HCT116 (cell line): ENCODE measurements at regions not wholly inside any gene's neighbourhood (a gene's known extent, or its start where the extent isn't known, plus 50 kb on each side); places are given as distances from the start of the nearest gene placed in this dataset.

Experiments
- ATAC-seq: fragments of 200-7000 bp; cut with Tn5 transposase; 2 replicates; pipeline ENCODE4 v1.9.1; 2020; ENCODE audit warnings: mild to moderate bottlenecking, moderate library complexity
- BruUV-seq: library from RNA; stranded (reverse); fragments of 400-500 nt; replicated peaks from 2 replicates; lab custom pipeline; 2021; lab: Mats Ljungman, UMichigan
- CTCF ChIA-PET: fragments of 300-600 bp; sonication (Branson Sonifier 250); formaldehyde crosslinking; loops from one replicate; lab custom pipeline; 2021; ENCODE audit warnings: antibody characterized with exemption; lab: Charles Lee
- POLR2A ChIA-PET: fragments of 300-600, 350-600 bp; sonication (Branson Sonifier 250); formaldehyde crosslinking; loops from one replicate; lab custom pipeline; 2021; ENCODE audit warnings: antibody characterized with exemption; lab: Charles Lee
- RAD21 ChIA-PET, 2 experiments: fragments of 300-600 bp; sonication (Branson Sonifier 250); formaldehyde crosslinking; loops; one replicate each; lab custom pipeline; 2023; ENCODE audit warnings: low total read pairs in 2 of 2; ENCODE audit not compliant: uncharacterized antibody in 2 of 2, unreplicated experiment in 2 of 2, low non-redundant PET in 1 of 2; lab: Charles Lee
- DNase-seq: peaks from one replicate; pipeline ENCODE4 v3.0.0-alpha.2; 2010; ENCODE audit warnings: low read depth, low spot score
- H2AFZ ChIP-seq: fragments of 200-600 bp; shearing (Covaris generic), sonication (generic); 2 replicates; pipeline ENCODE4 v1.6.1; 2017; ENCODE audit warnings: low read depth, mixed run types, mixed read lengths, antibody characterized with exemption, low read length; ENCODE audit not compliant: poor library complexity, severe bottlenecking
- H3K27ac ChIP-seq: 2 replicates; pipeline ENCODE4 v1.5.1; 2012; ENCODE audit warnings: low read depth, low read length
- H3K27me3 ChIP-seq: fragments of 200-600 bp; sonication (generic); 2 replicates; pipeline ENCODE4 v1.6.1; 2016; ENCODE audit warnings: mixed run types, low read length, mixed read lengths; ENCODE audit not compliant: insufficient read depth
- H3K36me3 ChIP-seq, 2 experiments: fragments of 200-500 bp in 1 of 2; fragments of 200-600 bp in 1 of 2; sonication (Bioruptor generic) in 1 of 2; sonication (generic) in 1 of 2; 2 replicates each; pipeline versions ENCODE4 v1.5.1 to v1.6.1; 2014 to 2016; ENCODE audit warnings: low read length in 2 of 2, inconsistent platforms in 1 of 2, mixed read lengths in 1 of 2, mixed run types in 1 of 2; ENCODE audit not compliant: insufficient read depth in 2 of 2, control insufficient read depth in 1 of 2
- H3K4me1 ChIP-seq, 2 experiments: fragments of 200-600 bp in 1 of 2; sonication (generic) in 1 of 2; 2 replicates each; pipeline versions ENCODE4 v1.5.1 to v1.6.1; 2012 to 2017; ENCODE audit warnings: low read length in 2 of 2, inconsistent platforms in 1 of 2, mild to moderate bottlenecking in 1 of 2, mixed read lengths in 1 of 2, mixed run types in 1 of 2, moderate library complexity in 1 of 2; ENCODE audit not compliant: insufficient read depth in 2 of 2, control insufficient read depth in 1 of 2
- H3K4me2 ChIP-seq: fragments of 200-600 bp; sonication (generic); 2 replicates; pipeline ENCODE4 v1.6.1; 2017; ENCODE audit warnings: mixed run types, low read length, mixed read lengths
- H3K4me3 ChIP-seq, 2 experiments: fragments of 200-600 bp in 1 of 2; sonication (generic) in 1 of 2; replicated peaks in 1 of 2; 2 replicates each; pipeline ENCODE4 v1.5.1; 2011 to 2016; ENCODE audit warnings: low read length in 2 of 2, control low read depth in 1 of 2, low read depth in 1 of 2, mild to moderate bottlenecking in 1 of 2, mixed read lengths in 1 of 2, mixed run types in 1 of 2
- H3K79me2 ChIP-seq: fragments of 200-600 bp; sonication (generic); 2 replicates; pipeline ENCODE4 v1.6.1; 2017; ENCODE audit warnings: mild to moderate bottlenecking, mixed run types, low read length, moderate library complexity, mixed read lengths; ENCODE audit not compliant: insufficient read depth
- H3K9ac ChIP-seq: fragments of 200-600 bp; sonication (generic); 2 replicates; pipeline ENCODE4 v1.6.1; 2016; ENCODE audit warnings: low read length, mixed read lengths
- H3K9me2 ChIP-seq: fragments of 200-600 bp; sonication (generic), shearing (Covaris generic); 2 replicates; pipeline ENCODE4 v1.6.1; 2017; ENCODE audit warnings: mixed run types, mild to moderate bottlenecking, moderate library complexity; ENCODE audit not compliant: insufficient read depth
- H3K9me3 ChIP-seq, 2 experiments: fragments of 200-500 bp in 1 of 2; fragments of 200-600 bp in 1 of 2; sonication (Bioruptor generic) in 1 of 2; sonication (generic) in 1 of 2; 2 replicates each; pipeline ENCODE4 v1.6.1; 2014 to 2017; ENCODE audit warnings: low read length in 2 of 2, mixed read lengths in 2 of 2, inconsistent platforms in 1 of 2, low read depth in 1 of 2, mild to moderate bottlenecking in 1 of 2, mixed run types in 1 of 2, moderate library complexity in 1 of 2; ENCODE audit not compliant: control insufficient read depth in 1 of 2, insufficient read depth in 1 of 2
- H4K20me1 ChIP-seq: fragments of 200-600 bp; sonication (generic), shearing (Covaris generic); 2 replicates; pipeline ENCODE4 v1.6.1; 2017; ENCODE audit warnings: mixed run types, mild to moderate bottlenecking, moderate library complexity; ENCODE audit not compliant: insufficient read depth
- EGR1 ChIP-seq: IDR thresholded peaks from 2 replicates; pipeline ENCODE4 v1.6.1; 2012; ENCODE audit warnings: low read depth
- ELF1 ChIP-seq: IDR thresholded peaks from 2 replicates; pipeline ENCODE4 v1.6.1; 2012; ENCODE audit warnings: low read depth, borderline replicate concordance
- EZH2phosphoT487 ChIP-seq: fragments of 200-600 bp; IDR thresholded peaks from 2 replicates; pipeline ENCODE4 v1.6.1; 2018; ENCODE audit warnings: antibody characterized with exemption, borderline replicate concordance
- FOSL1 ChIP-seq: IDR thresholded peaks from 2 replicates; pipeline ENCODE4 v1.6.1; 2012; ENCODE audit warnings: low read depth
- POLR2A ChIP-seq: IDR thresholded peaks from 2 replicates; pipeline ENCODE4 v1.7.0; 2011; ENCODE audit warnings: borderline replicate concordance; ENCODE audit not compliant: insufficient read depth, insufficient read length; ENCODE audit errors: extremely low read depth
- POLR2AphosphoS5 ChIP-seq: IDR thresholded peaks from 2 replicates; pipeline ENCODE4 v1.6.1; 2011; ENCODE audit warnings: mild to moderate bottlenecking, low read depth, low read length, moderate library complexity
- SIN3A ChIP-seq: IDR thresholded peaks from 2 replicates; pipeline ENCODE4 v1.6.1; 2012; ENCODE audit warnings: low read depth
- YY1 ChIP-seq: IDR thresholded peaks from 2 replicates; pipeline ENCODE4 v1.6.1; 2011; ENCODE audit warnings: low read length, low read depth, moderate library complexity, mild to moderate bottlenecking; ENCODE audit not compliant: insufficient replicate concordance; ENCODE audit errors: extremely low read depth
- intact Hi-C: fragments of 100-400 bp; cut with micrococcal nuclease; formaldehyde crosslinking; loops from 2 replicates; pipeline ENCODE4 v1.10.0; 2022
- TF ChIP-seq, protein P1 (sequence below), 3 experiments: fragments of 200-600 bp in 1 of 3; sonication (generic) in 1 of 3; IDR thresholded peaks in 2 of 3; conservative IDR thresholded peaks in 1 of 3; 2 replicates each; pipeline ENCODE4 v1.5.1; 2012 to 2017; ENCODE audit warnings: low read depth in 2 of 3, low read length in 2 of 3, antibody characterized with exemption in 1 of 3, borderline replicate concordance in 1 of 3, control low read depth in 1 of 3, mild to moderate bottlenecking in 1 of 3, mixed read lengths in 1 of 3, mixed run types in 1 of 3, moderate library complexity in 1 of 3; ENCODE audit not compliant: insufficient read depth in 1 of 3
- TF ChIP-seq, protein P2 (sequence below): IDR thresholded peaks from 2 replicates; pipeline ENCODE4 v1.6.1; 2012

GRCh38 chr2:220745682-220746081 lies 826.4 kb downstream of the EPHA4 start:
- ChIA-PET POLR2A (no interaction called here), RAD21 (no interaction called here), CTCF (no interaction called here)
- Histone ChIP-seq H3K4me2 (no peak overlapping the region), H3K27me3 (no peaks in the 10 kb centered on the region), H3K27ac (no peak overlapping the region), H3K9me3 (no peaks in the 10 kb centered on the region), H4K20me1 (no peaks in the 10 kb centered on the region; the same call in 1 of the 2 replicates), H3K4me1 (no peaks in the 10 kb centered on the region), H2AFZ (no peak overlapping the region), H3K79me2 (no peaks in the 10 kb centered on the region), H3K36me3 (no peaks in the 10 kb centered on the region), H3K9ac (no peak overlapping the region), H3K9me2 (no peaks in the 10 kb centered on the region), H3K4me3 (no peak overlapping the region)
- BruUV-seq, result no TSS peak
- no peak for DNase-seq
- ATAC-seq, result no peak
- intact Hi-C loops, result no loop called here
- TF ChIP-seq POLR2AphosphoS5, result no peak
- TF ChIP-seq ELF1, result no peak
- TF ChIP-seq EGR1, result no peak
- TF ChIP-seq, protein P1, sequence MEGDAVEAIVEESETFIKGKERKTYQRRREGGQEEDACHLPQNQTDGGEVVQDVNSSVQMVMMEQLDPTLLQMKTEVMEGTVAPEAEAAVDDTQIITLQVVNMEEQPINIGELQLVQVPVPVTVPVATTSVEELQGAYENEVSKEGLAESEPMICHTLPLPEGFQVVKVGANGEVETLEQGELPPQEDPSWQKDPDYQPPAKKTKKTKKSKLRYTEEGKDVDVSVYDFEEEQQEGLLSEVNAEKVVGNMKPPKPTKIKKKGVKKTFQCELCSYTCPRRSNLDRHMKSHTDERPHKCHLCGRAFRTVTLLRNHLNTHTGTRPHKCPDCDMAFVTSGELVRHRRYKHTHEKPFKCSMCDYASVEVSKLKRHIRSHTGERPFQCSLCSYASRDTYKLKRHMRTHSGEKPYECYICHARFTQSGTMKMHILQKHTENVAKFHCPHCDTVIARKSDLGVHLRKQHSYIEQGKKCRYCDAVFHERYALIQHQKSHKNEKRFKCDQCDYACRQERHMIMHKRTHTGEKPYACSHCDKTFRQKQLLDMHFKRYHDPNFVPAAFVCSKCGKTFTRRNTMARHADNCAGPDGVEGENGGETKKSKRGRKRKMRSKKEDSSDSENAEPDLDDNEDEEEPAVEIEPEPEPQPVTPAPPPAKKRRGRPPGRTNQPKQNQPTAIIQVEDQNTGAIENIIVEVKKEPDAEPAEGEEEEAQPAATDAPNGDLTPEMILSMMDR (IDR thresholded peaks at IDR 0.05 in 2 of 3, conservative IDR thresholded peaks at IDR 0.05 in 1 of 3; ENCODE audit: borderline replicate concordance in 1 of 3, insufficient read depth in 1 of 3, low read depth in 2 of 3, low read length in 2 of 3), result no peak
- TF ChIP-seq, protein P2, sequence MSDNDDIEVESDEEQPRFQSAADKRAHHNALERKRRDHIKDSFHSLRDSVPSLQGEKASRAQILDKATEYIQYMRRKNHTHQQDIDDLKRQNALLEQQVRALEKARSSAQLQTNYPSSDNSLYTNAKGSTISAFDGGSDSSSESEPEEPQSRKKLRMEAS, result no peak
- no peak for TF ChIP-seq YY1
- TF ChIP-seq SIN3A, result no peak

- Histone ChIP-seq H3K4me3 (no peak overlapping the region), H3K9me2 (no peaks in the 10 kb centered on the region), H2AFZ (no peak overlapping the region), H3K9me3 (no peaks in the 10 kb centered on the region), H3K36me3 (no peaks in the 10 kb centered on the region), H3K4me2 (no peak overlapping the region), H4K20me1 (no peaks in the 10 kb centered on the region; the same call in 1 of the 2 replicates), H3K79me2 (no peaks in the 10 kb centered on the region), H3K4me1 (no peaks in the 10 kb centered on the region), H3K27ac (no peak overlapping the region), H3K27me3 (no peaks in the 10 kb centered on the region), H3K9ac (no peak overlapping the region)
- no peak for DNase-seq
- TF ChIP-seq FOSL1, result no peak
- TF ChIP-seq EZH2phosphoT487, result no peak
- TF ChIP-seq POLR2A, result no peak
- CTCF ChIA-PET, result no interaction called here
- RAD21 ChIA-PET, result no interaction called here
- no TSS peak for BruUV-seq
- intact Hi-C loops, result no loop called here
- no peak for ATAC-seq
- POLR2A ChIA-PET, result no interaction called here
Observed at GRCh38 chr2:220747736-220748135, 824.4 kb downstream of the EPHA4 start.
